ENCODE measurements at regions not wholly inside any gene's neighbourhood (a gene's known extent, or its start where the extent isn't known, plus 50 kb on each side); places are given as distances from the start of the nearest gene placed in this dataset.
"Not testable (repeated sequence)": the region's sequence is repeated elsewhere in the genome, so short reads cannot be mapped to it uniquely, and the experiment has no call there.

GRCh38 chr13:90835826-90836225, 511.7 kb upstream of the MIR17HG start:
- no peak for TF ChIP-seq CTCF (conservative IDR thresholded peaks at IDR 0.05; ENCODE audit: low read depth, low read length)

GRCh38 chr13:90838317-90838960, 509.0 kb upstream of the MIR17HG start:
- no peak overlapping the region for H3K4me3 ChIP-seq (ENCODE audit: low read depth, low read length)
- TF ChIP-seq CTCF (conservative IDR thresholded peaks at IDR 0.05; ENCODE audit: low read depth, low read length) = no peak
- no peak for DNase-seq (ENCODE audit: low read depth)

More at GRCh38 chr13:90835826-90836225, 511.7 kb upstream of the MIR17HG start:
- no peak for DNase-seq (ENCODE audit: low read depth)
- H3K4me3 ChIP-seq (ENCODE audit: low read depth, low read length) = no peak overlapping the region

DNA sequence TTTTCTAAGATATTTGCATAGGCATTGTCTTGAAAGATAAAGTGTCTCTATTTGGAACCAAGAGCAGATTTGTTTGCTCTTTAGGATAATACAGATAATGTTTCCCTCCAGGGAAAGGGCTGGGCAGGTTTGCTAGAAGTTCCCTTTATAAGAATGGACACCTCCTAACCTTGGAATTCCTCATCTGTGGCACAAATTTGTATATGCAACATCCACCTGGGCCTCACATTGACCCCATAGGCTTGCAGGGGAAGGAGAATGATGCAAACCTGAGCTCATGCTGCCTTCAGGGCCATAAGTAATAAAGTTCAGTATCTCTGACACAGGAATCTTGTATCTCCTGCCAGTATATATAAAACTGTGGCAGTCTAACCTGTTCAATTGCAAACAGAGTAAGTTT, 508.4 kb upstream of the MIR17HG start:
- DNase-seq (ENCODE audit: low read depth) = no peak
- no peak for TF ChIP-seq CTCF (conservative IDR thresholded peaks at IDR 0.05; ENCODE audit: low read depth, low read length)
- no peak overlapping the region for H3K4me3 ChIP-seq (ENCODE audit: low read depth, low read length)

GRCh38 chr13:90846936-90847335, 500.6 kb upstream of the MIR17HG start:
- H3K4me3 ChIP-seq (ENCODE audit: low read depth, low read length) = no peak overlapping the region
- no peak for TF ChIP-seq CTCF (conservative IDR thresholded peaks at IDR 0.05; ENCODE audit: low read depth, low read length)
- no peak for DNase-seq (ENCODE audit: low read depth)

- H3K4me3 ChIP-seq (ENCODE audit: low read depth, low read length); DNase-seq (ENCODE audit: low read depth): not testable (repeated sequence)
These were observed 493.8 kb upstream of the MIR17HG start for GRCh38 chr13:90853666-90854065.

DNA sequence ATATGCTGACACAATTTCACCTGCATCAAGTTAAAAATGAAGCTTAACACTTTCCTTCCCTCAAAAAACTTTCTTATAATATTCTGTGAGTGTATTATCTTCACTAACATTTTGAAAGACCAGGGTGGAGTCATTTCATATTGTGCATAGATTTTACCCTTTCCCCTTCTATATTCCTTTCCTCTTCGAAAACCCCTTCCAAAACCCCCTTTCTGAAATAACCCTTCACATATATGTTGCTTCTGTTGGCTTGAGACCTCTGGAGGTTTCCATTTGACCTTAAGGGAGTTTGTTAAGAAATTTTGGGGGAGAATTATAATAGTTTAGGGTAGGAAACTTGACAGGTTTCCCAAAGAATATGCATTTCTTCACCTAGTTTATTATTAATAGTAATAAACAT, 489.6 kb upstream of the MIR17HG start:
- H3K4me3 ChIP-seq (ENCODE audit: low read depth, low read length) = no peak overlapping the region
- no peak for DNase-seq (ENCODE audit: low read depth)
- no peak for TF ChIP-seq CTCF (conservative IDR thresholded peaks at IDR 0.05; ENCODE audit: low read depth, low read length)

- no peak for TF ChIP-seq CTCF (conservative IDR thresholded peaks at IDR 0.05; ENCODE audit: low read depth, low read length)
- no peak for DNase-seq (ENCODE audit: low read depth)
- H3K4me3 ChIP-seq (ENCODE audit: low read depth, low read length) = no peak overlapping the region
These were observed 481.5 kb upstream of the MIR17HG start for GRCh38 chr13:90866006-90866405.

Measured in epithelial cell of proximal tubule (primary cell).